NCI-H2029 treated with DMSO at 0.1 percent for 48 hours (cell line): ENCODE measurements at regions not wholly inside any gene's neighbourhood (a gene's known extent, or its start where the extent isn't known, plus 50 kb on each side); places are given as distances from the start of the nearest gene placed in this dataset.

Experiments used
- DNase-seq: peaks from one replicate; lab custom pipeline; 2025; lab: John Stamatoyannopoulos, UW

DNA sequence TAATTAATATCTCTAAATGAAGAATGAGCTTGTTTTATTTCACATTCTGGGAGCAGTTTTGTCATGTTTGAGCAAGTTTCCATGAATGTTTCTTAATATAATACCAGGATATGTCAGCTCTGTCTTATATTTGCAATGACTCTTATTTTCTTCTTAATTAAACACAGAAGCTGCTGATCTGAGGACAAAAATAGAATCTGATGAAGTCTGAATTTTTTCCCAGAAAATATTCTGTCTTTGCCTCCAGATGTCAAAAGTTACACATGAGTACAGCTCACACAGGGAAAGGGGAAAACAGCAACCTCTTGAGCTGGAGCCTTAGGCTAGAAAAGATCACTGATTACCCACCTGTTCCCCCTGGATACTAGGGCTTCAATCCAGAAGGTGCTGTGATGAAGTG is 606.6 kb upstream of the SYT4 start:
- no peak for DNase-seq

DNA sequence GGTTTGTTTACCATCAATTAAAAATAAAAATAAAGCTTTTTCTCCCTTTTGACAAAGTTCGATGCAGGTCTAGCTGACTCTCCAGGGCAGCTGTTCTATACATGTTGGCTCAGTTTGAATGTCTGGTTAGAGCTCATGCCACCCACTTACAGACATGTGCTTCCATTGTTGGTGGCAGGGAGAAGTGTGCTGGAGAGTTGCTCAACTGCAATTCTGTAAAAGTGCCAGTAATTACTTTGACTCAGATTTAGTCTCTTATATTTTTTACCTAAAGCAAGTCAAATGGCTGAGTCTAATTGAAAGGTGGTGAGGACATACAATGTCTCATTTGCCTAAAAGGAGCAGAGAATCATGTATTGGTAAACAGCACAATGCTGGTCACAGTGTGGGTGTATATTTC is 609.1 kb upstream of the SYT4 start:
- peak; percentile 13 for DNase-seq

DNA sequence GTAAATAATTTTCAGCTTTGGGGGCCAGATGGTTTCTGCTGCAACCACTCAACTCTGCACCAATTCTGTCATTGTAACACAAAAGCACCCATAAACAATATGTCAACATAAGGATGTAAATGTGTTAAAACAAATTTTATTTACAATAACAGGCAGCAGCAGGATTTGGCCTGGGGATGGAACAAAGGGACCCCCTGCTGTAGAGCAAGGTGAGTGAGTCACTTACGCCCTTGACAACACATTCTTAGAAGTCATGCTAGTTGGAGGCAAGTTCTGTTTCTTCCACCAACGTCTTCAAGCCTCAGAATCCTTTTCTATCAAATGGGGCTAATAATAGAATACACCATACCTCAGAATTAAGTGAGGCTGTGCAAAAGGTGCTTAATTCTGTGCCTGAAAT is 610.2 kb upstream of the SYT4 start:
- no peak for DNase-seq

DNA sequence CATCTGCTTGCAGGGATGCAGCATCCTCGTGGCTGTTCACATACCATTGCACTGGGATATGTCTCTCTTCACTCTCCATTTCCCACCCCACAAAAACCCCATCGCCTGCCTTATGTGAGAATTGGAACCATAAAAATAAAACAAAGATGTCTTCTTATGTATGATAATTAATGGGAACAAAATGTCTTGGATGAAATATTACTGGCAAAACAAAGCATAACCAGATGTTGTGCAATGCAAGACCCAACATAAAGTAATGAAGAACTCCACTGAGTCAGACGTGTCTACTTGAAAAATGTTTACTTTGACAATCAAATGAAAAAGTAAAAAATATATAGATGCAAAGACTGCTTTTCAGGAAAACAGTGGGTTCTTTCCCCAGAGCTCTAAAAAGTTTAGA is 611.3 kb upstream of the SYT4 start:
- DNase-seq = no peak

DNA sequence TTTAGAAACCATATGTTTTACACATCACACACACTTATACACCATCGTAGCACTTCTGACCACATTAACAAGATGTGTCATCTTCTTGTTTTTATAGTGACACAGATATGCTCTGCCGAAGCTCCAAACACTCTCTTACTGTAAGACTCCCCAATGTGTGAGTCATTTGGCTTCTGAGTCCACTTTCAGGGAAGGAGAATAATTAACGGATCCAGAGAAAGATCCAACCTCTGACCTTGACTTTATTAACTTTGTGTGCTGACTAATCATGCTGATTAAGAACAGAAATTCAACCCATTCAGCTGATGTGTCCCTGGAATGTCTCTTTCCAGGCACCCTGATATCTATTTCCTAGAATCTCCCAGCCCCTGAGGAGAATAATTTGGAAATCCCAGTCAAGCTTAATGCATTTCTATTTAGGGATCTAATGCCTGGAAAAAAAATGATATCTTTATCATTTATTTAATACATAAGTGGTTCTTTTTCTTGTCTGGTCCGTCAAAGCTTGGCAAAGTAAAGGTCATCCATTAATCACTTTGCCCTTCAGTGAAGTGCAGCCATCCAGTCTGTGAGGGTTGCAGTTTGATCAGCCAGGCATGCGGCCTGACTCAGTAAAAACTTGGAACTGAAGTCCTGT is 615.8 kb upstream of the SYT4 start:
- no peak for DNase-seq

DNA sequence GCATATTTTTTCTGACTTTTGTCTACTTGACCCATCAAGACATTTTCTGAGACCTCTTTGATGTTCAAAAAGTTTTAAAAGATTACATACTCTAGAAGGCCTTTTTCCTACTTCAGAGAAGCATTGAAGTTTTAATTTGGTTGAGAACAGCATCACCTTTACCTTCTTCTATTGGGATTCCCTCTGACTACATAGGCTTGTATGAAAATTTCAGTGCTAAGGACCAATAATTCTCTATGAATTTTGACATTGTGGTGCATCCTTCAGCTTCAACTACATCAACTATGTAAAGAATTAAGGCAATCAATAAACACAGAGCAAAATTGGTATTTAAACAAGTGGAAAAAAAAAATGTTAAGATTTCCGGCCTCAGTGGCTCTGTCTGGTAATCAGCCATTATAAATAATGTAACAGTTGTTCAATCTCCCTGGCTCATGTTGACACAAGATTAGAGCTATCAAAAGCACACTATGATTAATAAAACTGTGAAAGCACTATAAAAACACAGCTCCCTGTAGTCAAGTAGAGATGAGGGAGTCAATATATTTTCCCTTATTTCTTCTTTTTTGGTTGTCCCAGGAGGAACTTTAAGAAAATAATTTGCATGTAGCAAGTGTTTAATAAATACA is 627.0 kb upstream of the SYT4 start:
- no peak for DNase-seq

DNA sequence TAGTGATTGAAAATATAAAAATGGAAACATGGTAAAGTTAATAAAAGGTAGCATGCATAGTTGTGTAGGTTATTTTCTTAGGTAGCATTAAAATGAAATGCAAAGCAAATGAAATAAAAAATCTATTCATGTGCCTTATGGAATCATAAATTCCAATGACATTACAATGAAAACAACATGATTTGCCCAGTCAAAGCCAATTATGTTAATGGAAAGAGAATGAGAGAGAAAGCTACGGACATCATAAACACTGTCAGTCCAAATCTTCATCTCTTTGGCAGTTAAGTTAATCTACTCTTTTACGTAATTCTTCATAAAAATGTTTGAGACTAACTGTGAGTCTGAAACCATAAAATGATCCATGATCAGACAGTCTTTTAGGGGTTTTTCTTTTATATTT is 636.7 kb upstream of the SYT4 start:
- DNase-seq = no peak

DNA sequence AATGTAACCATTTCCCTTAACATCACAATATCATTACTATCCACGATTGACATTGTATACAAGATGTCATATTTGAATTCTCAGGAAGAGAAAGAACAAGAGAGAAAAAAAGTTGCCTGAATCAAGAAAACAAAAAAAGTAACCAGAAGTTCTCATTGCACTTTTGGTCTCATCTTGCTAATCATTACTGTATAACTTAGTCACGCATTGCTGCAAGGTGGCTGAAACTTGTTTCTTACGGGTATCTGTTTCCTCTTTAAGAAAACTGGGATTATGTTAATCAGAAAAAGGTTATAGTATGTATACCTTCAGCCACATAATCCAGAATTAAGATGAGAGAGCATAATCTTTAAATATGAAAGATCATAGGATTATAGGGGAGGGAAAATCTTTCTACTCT is 639.7 kb upstream of the SYT4 start:
- no peak for DNase-seq

DNA sequence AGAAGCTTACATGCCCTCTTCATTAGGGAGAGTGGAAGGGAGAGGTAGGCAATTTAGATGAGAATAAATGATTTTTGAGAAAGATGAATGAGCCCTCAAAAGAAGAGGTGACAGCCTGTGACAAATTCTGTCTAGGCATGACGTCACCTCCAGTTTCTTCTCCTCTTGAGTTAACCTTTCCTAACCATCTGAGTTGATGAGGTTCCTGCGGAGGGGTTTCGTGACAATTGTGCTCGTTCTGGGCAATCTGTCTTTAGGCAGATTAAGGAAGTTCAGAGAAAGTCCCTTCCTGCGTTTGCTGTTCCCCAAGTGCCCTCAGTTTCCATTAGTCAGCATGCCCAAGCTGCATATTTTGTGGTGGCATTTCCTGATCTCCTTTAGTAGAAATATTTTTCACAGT is 640.2 kb upstream of the SYT4 start:
- no peak for DNase-seq

DNA sequence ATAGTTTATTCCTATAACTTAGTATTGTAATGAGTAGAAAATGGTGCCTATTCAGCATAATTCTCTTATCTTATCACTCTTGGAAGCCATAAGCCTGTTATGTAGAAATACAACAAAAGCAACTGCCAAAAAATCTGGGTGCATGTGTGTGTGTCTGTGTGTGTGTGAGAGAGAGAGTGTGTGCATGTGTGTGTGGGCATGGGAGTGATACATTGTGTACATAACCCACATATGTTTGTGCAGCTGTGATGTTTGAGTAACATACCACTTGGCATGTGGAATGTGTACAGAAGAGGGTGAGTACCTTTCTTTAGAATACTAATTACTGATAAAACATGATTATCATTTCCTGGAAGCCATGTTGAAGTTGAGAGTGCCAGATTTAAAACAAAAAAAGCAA is 642.3 kb upstream of the SYT4 start:
- peak; percentile 40 for DNase-seq

DNA sequence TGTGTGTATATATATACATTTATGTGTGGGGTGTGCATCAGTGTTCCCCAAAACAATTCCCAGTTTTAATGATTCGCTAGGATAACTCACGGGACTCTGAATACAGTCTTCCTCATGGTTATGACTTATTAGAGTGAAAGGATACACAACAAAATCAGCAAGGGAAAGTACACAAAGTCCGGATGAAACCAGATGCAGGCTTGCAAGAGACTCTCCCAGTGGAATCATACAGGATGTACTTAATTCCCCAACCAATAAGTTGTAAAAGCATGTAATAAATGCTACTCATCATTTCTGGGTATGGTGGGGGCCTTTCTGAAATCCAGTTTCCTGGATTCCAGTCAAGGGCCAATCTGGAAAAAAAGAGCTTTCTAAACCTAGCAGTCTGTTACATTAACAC is 654.1 kb upstream of the SYT4 start:
- DNase-seq = no peak

DNA sequence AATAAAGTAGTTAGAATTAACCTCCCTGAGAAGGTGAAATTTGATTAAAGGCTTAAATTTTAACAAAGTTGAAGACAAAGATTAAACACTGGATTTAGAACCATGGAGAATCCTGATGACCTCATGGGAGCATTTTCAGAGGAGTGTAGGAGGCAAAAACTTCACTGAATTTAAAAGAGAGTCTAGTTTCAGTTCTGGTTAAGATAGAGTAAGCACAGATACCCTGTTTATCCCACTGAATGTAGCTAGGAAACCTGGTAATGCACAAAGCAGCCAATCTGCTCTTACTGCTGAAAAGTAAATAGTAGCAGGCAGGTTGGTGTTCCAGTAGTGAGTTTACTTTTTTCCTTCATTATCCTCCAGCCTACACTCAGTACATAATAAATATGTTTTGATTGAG is 654.9 kb upstream of the SYT4 start:
- DNase-seq = no peak

DNA sequence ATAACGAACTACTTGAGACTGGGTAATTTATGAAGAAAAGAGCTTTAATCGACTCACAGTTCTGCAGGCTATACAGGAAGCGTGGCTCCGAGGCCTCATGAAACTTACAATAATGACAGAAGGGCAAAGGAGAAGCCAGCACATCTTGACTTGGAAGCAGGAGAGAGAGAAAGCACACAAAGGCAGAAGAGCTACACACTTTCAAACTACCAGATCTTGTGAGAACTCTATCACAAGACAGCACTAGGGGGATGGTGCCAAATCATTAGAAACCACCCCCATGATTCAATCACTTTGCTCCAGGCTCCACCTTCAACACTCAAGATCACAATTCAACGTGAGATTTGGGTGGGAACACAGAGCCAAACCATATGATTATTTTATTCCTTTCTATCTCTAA is 655.9 kb upstream of the SYT4 start:
- DNase-seq = no peak

DNA sequence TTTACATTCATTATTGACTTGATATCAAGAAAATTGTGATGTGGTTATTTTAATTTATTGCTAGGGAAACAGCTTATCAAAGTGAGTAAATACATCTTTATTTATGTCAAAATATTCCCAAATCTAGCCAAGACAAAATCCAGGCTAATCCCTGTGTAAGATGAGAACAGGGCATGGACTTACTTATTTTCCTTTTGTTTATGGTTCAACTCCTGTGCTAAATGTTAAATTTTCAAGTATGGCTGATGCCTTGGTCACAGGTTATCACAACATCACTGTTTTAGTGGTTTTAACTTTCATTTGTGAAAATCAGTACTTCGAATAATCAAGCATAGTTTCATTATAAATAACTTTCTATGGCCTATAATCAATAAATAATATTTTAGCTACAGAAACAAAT is 657.0 kb upstream of the SYT4 start:
- no peak for DNase-seq

DNA sequence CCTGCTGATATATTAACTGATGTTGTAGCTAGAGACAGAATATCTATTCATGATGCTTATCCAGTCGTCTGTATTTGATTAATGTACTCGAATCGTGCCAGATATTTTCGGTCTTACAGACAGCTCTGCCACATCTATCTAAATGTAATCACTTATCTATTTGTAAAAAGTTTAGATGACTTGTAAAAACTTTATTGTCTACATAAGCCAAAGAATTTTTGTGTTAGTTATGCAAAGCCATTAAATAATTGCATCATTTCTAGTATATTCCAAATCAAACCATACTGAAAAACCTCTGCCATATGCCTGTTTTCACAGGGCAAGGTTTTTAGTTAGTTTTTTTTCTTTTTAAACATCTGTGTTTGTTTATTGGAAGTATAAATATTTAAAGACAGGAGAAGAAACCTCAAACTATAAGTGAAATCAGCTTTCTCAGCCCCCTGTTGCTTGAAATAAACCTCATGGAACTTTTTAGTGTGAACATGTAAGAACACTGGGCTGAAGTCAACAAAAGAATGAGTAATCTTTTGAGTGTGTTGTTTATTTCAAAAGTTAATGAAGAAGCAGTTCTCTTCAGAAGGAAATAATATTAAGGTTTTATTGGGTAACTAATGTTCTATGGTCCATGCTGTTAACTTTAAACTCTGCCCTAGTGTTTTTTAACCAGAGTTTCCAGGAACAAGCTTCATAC is 657.6 kb upstream of the SYT4 start:
- no peak for DNase-seq

DNA sequence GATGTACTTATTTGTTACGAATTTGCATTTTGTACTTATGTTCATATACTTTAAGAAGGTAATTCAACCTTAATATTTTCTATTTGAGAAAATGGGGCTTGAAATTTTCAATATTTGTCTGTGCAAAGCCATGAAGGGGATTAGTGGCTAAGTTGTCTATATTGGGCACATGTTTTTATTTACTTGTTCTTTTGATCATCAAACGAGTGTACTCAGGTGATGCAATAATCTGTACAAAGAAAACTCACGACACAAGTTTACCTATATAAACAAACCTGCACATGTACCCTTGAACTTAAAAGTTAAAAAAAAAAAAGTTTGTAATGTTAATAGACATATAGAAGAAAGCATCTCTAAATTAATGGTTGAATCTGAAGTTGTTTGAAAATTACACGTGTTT is 658.9 kb upstream of the SYT4 start:
- no peak for DNase-seq

DNA sequence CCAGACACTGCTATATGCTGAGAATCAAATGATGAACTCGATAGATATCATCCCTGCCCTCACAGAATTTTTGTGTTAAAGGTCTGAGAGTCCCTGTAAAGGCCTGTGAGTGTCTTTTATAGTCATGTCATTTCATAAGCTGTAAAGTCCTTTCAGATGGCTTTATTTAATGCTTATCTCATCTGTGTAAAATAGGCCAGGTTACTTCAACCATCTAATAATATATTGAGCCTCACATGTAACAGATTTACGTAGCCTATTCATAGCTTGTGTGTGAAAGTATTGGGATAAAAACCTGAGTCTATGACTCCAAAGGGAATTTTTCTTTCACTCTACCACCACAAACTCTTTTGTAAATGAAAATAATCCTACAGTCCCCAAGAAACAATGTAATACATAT is 672.0 kb upstream of the SYT4 start:
- no peak for DNase-seq

DNA sequence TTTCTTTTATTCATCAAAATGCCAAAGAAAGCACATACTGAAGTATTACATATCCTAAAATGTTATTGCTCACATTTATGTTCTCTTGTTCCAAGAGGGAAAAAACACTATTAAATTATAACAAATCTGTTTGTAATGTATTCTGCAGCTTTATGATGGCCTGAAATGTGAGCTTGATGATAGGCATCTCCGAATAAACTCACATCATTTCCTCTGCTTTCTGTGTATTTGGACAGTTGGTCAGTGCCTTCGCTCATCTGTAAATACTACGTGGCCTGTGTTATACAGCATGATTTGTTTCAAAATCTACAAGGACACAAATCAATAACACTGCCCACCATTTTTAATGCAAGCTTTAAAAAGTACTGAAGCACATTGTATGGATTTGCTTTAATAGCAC is 672.8 kb upstream of the SYT4 start:
- DNase-seq = no peak

DNA sequence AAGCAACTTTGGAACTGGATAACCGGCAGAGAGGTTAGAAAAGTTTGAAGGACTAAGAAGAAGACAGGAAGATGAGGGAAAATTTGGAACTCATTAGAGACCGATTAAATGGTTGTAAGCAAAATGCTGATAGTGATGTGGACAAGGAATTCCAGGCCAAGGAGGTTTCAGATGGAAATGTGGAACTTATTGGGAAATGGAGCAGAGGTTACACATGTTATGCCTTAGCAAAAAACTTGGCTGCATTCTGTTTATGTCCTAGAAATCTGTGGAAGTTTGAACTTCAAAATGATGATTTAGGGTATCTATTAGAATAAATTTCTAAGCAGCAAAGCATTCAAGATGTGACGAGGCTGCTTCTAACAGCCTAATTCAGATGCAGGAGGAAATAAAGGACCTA is 675.1 kb upstream of the SYT4 start:
- DNase-seq = no peak

DNA sequence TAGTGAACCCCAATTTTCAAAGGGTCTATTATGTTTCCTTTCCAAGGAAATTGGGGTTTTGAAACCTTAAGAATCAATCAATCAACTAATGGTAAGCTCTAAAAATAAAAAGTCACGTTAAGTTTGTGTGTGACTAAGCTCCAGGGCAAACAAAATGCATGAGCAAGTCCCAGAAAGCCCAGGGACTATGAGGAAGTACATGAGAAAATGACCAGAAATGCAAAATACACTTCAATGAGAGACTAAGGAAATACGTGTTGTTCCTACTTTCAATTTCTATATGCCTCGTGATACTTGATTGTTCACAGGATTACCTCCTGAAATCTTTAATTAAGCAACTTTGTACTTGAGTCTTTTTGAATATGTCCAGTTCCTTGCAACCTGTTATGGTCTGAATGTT is 684.4 kb upstream of the SYT4 start:
- no peak for DNase-seq

DNA sequence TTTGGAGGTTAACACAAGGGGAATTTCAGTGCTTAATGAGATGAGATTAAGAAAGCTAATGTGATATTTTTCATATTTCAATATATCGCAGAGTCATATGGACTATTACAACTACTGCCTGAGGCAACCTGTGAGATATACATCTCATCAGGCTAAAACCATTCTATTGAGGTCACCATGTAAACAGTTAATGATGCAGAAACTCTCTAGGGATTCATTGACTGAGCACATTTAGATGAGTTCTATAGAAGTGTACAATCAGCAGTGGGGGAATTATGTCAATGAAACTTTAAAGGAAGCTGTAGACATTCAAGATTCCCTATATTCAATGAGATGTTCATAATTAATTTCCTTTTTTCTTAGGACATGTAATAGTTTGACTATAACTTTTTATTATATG is 687.4 kb upstream of the SYT4 start:
- DNase-seq = no peak

DNA sequence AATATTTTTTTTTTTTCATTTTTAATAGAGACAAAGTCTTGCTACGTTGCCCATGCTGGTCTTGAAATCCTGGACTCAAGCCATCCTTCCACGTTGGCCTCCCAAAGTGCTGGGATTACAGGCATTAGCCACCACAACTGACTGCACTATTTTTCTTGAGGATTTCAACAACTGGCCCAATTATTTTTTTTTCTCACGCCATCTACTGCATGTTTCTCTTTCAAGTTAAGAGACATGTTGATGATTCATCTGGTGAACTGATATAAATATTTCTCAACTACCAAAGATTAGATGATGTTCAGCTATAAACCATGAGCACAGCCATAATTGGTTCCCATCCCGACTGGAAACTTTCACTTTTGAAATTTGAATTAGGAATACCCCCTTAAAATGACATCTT is 688.4 kb upstream of the SYT4 start:
- DNase-seq = no peak

DNA sequence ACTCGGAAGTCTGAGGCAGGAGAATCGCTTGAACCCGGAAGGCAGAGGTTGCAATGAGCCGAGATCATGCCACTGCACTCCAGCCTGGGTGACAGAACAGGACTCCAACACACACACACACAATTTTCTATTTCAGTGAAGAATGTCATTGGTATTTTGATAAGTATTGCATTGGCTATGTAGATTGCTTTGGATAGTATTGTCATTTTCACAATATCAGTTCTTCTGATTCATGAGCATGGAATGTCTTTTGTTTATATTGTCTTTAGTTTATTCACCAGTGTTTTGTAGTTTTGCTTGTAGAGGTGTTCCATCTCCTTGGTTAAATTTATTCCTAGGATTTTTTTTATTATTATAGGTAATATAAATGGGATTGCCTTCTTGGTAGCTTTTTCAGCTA is 693.4 kb upstream of the SYT4 start:
- no peak for DNase-seq

DNA sequence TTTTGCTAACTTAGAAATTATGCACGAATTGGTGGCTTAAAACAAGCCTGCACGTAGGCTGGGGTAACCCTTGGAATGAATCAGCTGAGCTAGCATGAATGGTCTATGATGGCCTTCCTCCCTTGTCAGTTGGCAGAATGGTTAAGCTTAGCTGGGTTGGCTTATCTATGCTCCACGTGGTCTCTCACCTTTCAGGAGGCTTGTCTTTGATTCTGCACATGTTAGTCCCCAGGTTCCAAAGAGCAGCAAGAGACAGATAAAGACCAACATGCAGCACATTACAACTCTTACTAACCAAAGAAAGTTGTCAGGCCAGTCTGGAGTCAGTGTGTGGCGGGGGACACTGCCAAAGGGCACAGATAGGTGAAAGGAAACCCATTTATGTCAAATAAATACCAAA is 700.9 kb upstream of the SYT4 start:
- DNase-seq = no peak
